Common myeloid progenitor, CD34-positive (primary cell): ENCODE measurements at regions not wholly inside any gene's neighbourhood (a gene's known extent, or its start where the extent isn't known, plus 50 kb on each side); places are given as distances from the start of the nearest gene placed in this dataset.

Experiments used
- CTCF ChIA-PET: fragments of 350-600 bp; sonication (Branson Sonifier 250); formaldehyde crosslinking; loops from one replicate; lab custom pipeline; 2021; ENCODE audit warnings: antibody characterized with exemption; lab: Charles Lee
- POLR2A ChIA-PET: fragments of 350-600 bp; sonication (Branson Sonifier 250); formaldehyde crosslinking; loops from one replicate; lab custom pipeline; 2021; ENCODE audit warnings: antibody characterized with exemption; lab: Charles Lee
- DNase-seq, 3 donors: peaks; one replicate each; pipeline versions ENCODE4 v3.0.0 to v3.0.0-alpha.2; 2013
- H3K27ac ChIP-seq, 2 experiments: 1 replicate in 1 of 2; 2 replicates in 1 of 2; pipeline ENCODE4 v1.7.0; 2013; ENCODE audit warnings: inconsistent platforms in 2 of 2, low read length in 2 of 2, mild to moderate bottlenecking in 2 of 2, low read depth in 1 of 2, moderate library complexity in 1 of 2; ENCODE audit not compliant: severe bottlenecking in 2 of 2, insufficient read depth in 1 of 2, poor library complexity in 1 of 2
- H3K27me3 ChIP-seq, 5 experiments: replicated peaks in 2 of 5; 1 replicate in 3 of 5; 2 replicates in 2 of 5; pipeline versions ENCODE4 v1.6.1 to v1.7.0; 2013; ENCODE audit warnings: low read length in 4 of 5, mild to moderate bottlenecking in 2 of 5, moderate library complexity in 2 of 5, inconsistent platforms in 1 of 5; ENCODE audit not compliant: insufficient read depth in 5 of 5, control insufficient read depth in 4 of 5
- H3K36me3 ChIP-seq, 4 experiments: 1 replicate in 2 of 4; 2 replicates in 2 of 4; pipeline versions ENCODE4 v1.6.1 to v1.7.0; 2013; ENCODE audit warnings: low read length in 3 of 4, control low read depth in 1 of 4, mild to moderate bottlenecking in 1 of 4; ENCODE audit not compliant: control insufficient read depth in 4 of 4, insufficient read depth in 4 of 4
- H3K4me1 ChIP-seq, 4 experiments: 1 replicate in 3 of 4; 2 replicates in 1 of 4; pipeline versions ENCODE4 v1.6.1 to v1.7.1; 2013; ENCODE audit warnings: low read length in 3 of 4, mild to moderate bottlenecking in 3 of 4, control low read depth in 1 of 4, inconsistent platforms in 1 of 4, moderate library complexity in 1 of 4; ENCODE audit not compliant: control insufficient read depth in 4 of 4, insufficient read depth in 4 of 4; ENCODE audit errors: control extremely low read depth in 1 of 4
- H3K4me3 ChIP-seq, 7 experiments: 1 replicate in 4 of 7; 2 replicates in 3 of 7; pipeline versions ENCODE4 v1.5.1 to v1.7.0; 2013; ENCODE audit warnings: mild to moderate bottlenecking in 7 of 7, low read length in 6 of 7, moderate library complexity in 6 of 7, inconsistent platforms in 2 of 7, low read depth in 2 of 7, control low read depth in 1 of 7; ENCODE audit not compliant: insufficient read depth in 4 of 7, control insufficient read depth in 1 of 7; ENCODE audit errors: extremely low read depth in 1 of 7
- H3K9me3 ChIP-seq, 5 experiments: 1 replicate in 4 of 5; 2 replicates in 1 of 5; pipeline versions ENCODE4 v1.6.1 to v1.7.1; 2013; ENCODE audit warnings: low read length in 4 of 5, mild to moderate bottlenecking in 2 of 5, inconsistent platforms in 1 of 5, low read depth in 1 of 5, moderate library complexity in 1 of 5; ENCODE audit not compliant: control insufficient read depth in 4 of 5, insufficient read depth in 2 of 5; ENCODE audit errors: control extremely low read depth in 1 of 5
- WGBS: methylation state at CpG from one replicate; pipeline ENCODE4 v1.1.5; 2013; ENCODE audit not compliant: insufficient coverage; 5-methylcytosine and 5-hydroxymethylcytosine counted together

DNA sequence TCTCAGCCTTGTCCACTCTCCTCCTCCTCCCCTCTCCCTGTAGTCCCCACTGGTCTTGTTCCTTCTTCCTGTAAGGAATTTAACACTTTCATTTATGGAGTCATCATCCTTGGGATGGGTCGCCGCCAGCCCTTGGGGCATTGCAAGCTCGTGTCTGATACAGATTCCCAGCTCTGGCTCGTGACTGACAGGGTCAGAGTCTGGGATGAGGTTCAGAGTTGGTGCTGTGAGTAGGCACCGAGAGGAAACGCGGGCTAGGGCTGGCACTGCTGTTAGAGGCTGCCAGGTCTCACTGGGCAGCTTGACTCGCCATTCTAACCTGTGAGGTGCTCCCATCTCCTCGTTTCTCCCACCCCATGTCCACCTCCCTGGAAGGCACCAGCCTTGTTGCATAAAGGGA is 407.0 kb downstream of the SOX9 start:
- no peak overlapping the region for H3K4me3 ChIP-seq
- H3K36me3 ChIP-seq, result no peaks in the 10 kb centered on the region
- WGBS, result 90% methylated on average over 7 of the region's 9 CpGs
- no peaks in the 10 kb centered on the region for H3K27me3 ChIP-seq
- CTCF ChIA-PET, result interaction anchor here (1.5 kb wide), 1 partner anchor 12 kb away, joined by 3 read pairs; no protein-coding TSS in a partner anchor
- peaks cover 0 to 2% (median 0%) of the 10 kb centered on the region in 4 experiments for H3K4me1 ChIP-seq
- H3K27ac ChIP-seq, result no peak overlapping the region
- DNase-seq, result no peak
- POLR2A ChIA-PET, result no interaction called here
- H3K9me3 ChIP-seq, result no peaks in the 10 kb centered on the region

DNA sequence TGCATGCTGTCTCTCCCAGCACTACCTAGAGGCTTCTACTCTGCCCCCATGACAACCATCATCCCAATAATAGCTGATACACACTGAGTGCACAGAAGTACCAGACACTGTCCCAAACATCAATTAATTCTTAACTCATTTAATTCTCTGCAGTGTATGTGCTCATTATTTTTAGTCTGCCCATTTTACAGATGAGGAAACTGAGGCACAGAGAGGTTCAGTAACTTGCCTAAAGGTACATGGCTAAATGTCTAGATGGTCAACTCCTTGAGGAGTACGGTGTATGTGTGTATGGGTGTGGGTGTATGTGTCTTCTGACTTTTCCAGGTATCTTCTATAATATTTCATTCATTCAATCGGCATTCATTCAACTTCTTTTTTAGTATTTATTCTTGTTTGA is 407.9 kb downstream of the SOX9 start:
- H3K36me3 ChIP-seq, result no peaks in the 10 kb centered on the region
- ChIA-PET CTCF (no interaction called here), POLR2A (no interaction called here)
- H3K4me3 ChIP-seq, result no peak overlapping the region
- no peaks in the 10 kb centered on the region for H3K9me3 ChIP-seq
- H3K4me1 ChIP-seq, result peaks cover 0 to 2% (median 0%) of the 10 kb centered on the region in 4 experiments
- WGBS, result no CpG with 5 or more reads among the region's 2 CpGs
- no peak overlapping the region for H3K27ac ChIP-seq
- H3K27me3 ChIP-seq, result no peaks in the 10 kb centered on the region
- no peak for DNase-seq

DNA sequence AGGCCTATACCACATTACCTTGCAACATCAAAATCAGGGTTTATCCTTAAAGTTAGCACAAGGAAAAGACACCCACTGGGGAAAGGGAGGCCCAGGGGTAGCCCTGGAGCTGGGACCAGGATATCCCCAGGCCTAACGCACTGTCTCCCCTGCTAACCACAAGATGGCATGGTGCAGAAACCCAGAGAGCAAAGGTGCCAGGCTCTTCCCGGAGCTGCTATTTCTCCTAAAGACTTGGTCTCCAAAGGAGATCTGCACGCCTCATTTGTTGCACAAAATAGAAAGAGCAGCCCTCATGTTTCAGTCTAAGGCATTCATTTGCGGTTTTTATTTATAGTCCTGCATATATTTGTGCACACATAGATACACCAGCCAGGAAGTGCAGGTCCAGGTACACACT is 408.6 kb downstream of the SOX9 start:
- CTCF ChIA-PET, result no interaction called here
- Histone ChIP-seq H3K4me3 (no peak overlapping the region), H3K27me3 (no peaks in the 10 kb centered on the region), H3K4me1 (peaks cover 0 to 2% (median 0%) of the 10 kb centered on the region in 4 experiments), H3K36me3 (no peaks in the 10 kb centered on the region), H3K27ac (no peak overlapping the region), H3K9me3 (peaks cover 0 to 4% (median 0%) of the 10 kb centered on the region in 5 experiments)
- WGBS, result 80% methylated on average over 3 of the region's 4 CpGs
- POLR2A ChIA-PET, result no interaction called here
- no peak for DNase-seq

DNA sequence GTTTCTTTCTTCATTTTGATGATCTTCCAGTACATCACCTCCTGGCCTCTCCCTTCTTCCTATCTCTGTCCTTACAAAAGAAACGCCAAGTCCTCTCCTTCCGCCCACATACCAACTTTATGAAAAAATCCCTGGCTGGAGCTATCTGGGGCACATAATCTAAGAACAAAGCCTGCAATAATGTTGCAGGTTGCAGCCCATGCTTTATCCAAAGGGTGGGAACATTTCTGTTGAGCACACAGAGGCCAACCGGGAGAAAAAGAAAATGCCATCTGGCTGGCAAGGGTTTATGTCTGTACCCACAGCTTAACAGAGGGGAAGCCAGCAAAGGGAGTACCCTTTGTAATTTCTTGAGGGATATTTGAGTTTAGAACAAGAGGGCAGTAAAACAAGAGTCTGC is 409.6 kb downstream of the SOX9 start:
- Histone ChIP-seq H3K9me3 (peaks cover 0 to 7% (median 0%) of the 10 kb centered on the region in 5 experiments), H3K27ac (no peak overlapping the region), H3K4me1 (peaks cover 0 to 2% (median 0%) of the 10 kb centered on the region in 4 experiments), H3K36me3 (no peaks in the 10 kb centered on the region), H3K4me3 (no peak overlapping the region), H3K27me3 (no peaks in the 10 kb centered on the region)
- ChIA-PET POLR2A (no interaction called here), CTCF (no interaction called here)
- 98% methylated on average over 3 of the region's 3 CpGs for WGBS
- no peak for DNase-seq

DNA sequence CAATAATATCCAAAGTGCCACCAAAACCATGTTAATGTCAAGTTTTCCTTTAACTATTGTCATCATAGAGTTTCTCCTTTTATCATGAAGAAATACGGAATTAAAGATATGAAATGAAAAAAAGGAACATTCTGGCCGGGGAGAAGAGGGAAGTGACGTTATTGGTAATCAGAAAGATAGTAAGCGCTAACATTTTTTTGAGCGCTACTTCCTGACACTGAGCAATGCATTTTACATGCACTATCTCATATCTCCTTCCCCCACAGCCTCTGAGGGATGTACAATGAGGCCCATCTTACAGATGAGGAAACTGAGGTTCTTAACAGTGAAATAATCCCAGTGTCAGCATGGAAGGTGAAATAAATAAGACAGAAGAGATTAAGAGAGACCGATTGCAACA is 410.9 kb downstream of the SOX9 start:
- no peaks in the 10 kb centered on the region for H3K27me3 ChIP-seq
- peak in 2 of 3 donors; percentile 5 to 30 for DNase-seq
- H3K4me3 ChIP-seq, result no peak overlapping the region
- H3K4me1 ChIP-seq, result no peaks in the 10 kb centered on the region
- peaks cover 0 to 7% (median 0%) of the 10 kb centered on the region in 5 experiments for H3K9me3 ChIP-seq
- CTCF ChIA-PET, result no interaction called here
- H3K36me3 ChIP-seq, result no peaks in the 10 kb centered on the region
- POLR2A ChIA-PET, result no interaction called here
- no peak overlapping the region for H3K27ac ChIP-seq
- 15% methylated on average over 1 of the region's 6 CpGs for WGBS

DNA sequence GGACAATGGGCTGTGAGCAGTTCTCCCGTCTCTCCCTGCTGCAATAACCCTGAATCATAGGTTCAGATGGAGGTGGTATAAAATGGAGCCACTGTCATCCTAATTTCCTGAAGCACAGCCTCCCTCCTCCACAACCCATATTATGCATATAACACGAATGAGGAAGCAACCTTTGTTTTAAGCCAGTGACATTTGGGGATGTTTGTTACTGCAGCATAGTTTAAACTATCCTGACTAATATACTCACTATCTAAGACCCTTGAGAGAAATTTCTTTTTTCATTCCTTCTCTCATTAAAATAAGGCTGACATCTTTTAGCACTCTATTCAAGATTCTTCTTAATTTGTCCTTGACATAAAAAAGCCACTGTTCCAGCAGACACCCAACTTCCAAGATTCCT is 413.4 kb downstream of the SOX9 start:
- WGBS, result no CpG with 5 or more reads among the region's 2 CpGs
- peaks cover 0 to 8% (median 4%) of the 10 kb centered on the region in 5 experiments for H3K27me3 ChIP-seq
- H3K36me3 ChIP-seq, result no peaks in the 10 kb centered on the region
- no peaks in the 10 kb centered on the region for H3K4me1 ChIP-seq
- no peak overlapping the region for H3K27ac ChIP-seq
- ChIA-PET CTCF (no interaction called here), POLR2A (no interaction called here)
- peaks cover 0 to 7% (median 0%) of the 10 kb centered on the region in 5 experiments for H3K9me3 ChIP-seq
- H3K4me3 ChIP-seq, result no peak overlapping the region
- no peak for DNase-seq

DNA sequence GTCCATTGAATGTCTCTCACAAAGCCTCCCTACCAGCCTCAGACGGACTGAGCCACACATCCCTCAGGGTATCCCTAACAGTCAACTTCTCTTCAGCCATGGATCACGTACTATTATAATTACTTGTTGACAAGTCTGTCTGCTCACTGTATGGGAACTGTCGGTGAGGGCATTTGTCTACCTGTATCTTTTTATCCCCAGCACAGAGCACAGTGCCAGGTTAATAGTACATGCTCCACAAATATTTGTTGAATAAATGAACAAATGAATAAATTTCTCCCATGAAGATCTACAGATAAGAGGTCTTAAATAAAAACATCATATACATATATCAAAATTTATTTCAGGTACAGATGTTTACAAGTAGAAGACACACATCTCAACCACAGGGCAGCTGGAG is 414.0 kb downstream of the SOX9 start:
- Histone ChIP-seq H3K27me3 (peaks cover 0 to 10% (median 6%) of the 10 kb centered on the region in 5 experiments), H3K36me3 (no peaks in the 10 kb centered on the region), H3K4me1 (no peaks in the 10 kb centered on the region), H3K4me3 (no peak overlapping the region), H3K27ac (no peak overlapping the region), H3K9me3 (peaks cover 0 to 7% (median 0%) of the 10 kb centered on the region in 5 experiments)
- DNase-seq, result no peak
- POLR2A ChIA-PET, result no interaction called here
- CTCF ChIA-PET, result interaction anchor here (1.3 kb wide), 1 partner anchor 1767 kb away, joined by 3 read pairs; no protein-coding TSS in a partner anchor
- WGBS, result 100% methylated on average over 1 of the region's 3 CpGs
